Activated CD4-positive, alpha-beta T cell treated with anti-CD3 and anti-CD28 coated beads for 36 hours (primary cell): ENCODE measurements at regions not wholly inside any gene's neighbourhood (a gene's known extent, or its start where the extent isn't known, plus 50 kb on each side); places are given as distances from the start of the nearest gene placed in this dataset.
"Not testable (repeated sequence)": the region's sequence is repeated elsewhere in the genome, so short reads cannot be mapped to it uniquely, and the experiment has no call there.

Experiments
- ATAC-seq: fragments of 200-7000 bp; cut with Tn5 transposase; one replicate; pipeline ENCODE4 v1.10.0; 2021; ENCODE audit warnings: mild to moderate bottlenecking, moderate library complexity
- CTCF ChIA-PET: fragments of 350-600 bp; sonication (Branson Sonifier 250); formaldehyde crosslinking; loops from one replicate; lab custom pipeline; 2021; ENCODE audit warnings: antibody characterized with exemption; lab: Charles Lee
- POLR2A ChIA-PET: fragments of 350-600 bp; sonication (Branson Sonifier 250); formaldehyde crosslinking; loops from one replicate; lab custom pipeline; 2021; ENCODE audit warnings: antibody characterized with exemption, inconsistent platforms; lab: Charles Lee
- DNase-seq: peaks from one replicate; pipeline ENCODE4 v3.0.0-alpha.2; 2020
- H3K27ac Mint-ChIP-seq: one replicate; pipeline ENCODE4 v1.8.0; 2021; ENCODE audit warnings: mixed read lengths
- H3K27me3 Mint-ChIP-seq: one replicate; pipeline ENCODE4 v1.8.0; 2021; ENCODE audit warnings: mixed read lengths
- H3K36me3 Mint-ChIP-seq: one replicate; pipeline ENCODE4 v1.8.0; 2021; ENCODE audit warnings: low read depth, mixed read lengths
- H3K4me1 Mint-ChIP-seq: one replicate; pipeline ENCODE4 v1.8.0; 2021; ENCODE audit warnings: mixed read lengths
- H3K4me3 Mint-ChIP-seq: one replicate; pipeline ENCODE4 v1.8.0; 2021; ENCODE audit warnings: mild to moderate bottlenecking, moderate library complexity, mixed read lengths
- H3K9me3 Mint-ChIP-seq: one replicate; pipeline ENCODE4 v1.8.0; 2021; ENCODE audit warnings: low read depth, mixed read lengths
- intact Hi-C, 2 experiments: fragments of 100-400 bp; cut with DNase I in 1 of 2; cut with micrococcal nuclease in 1 of 2; formaldehyde crosslinking; loops; one replicate each; pipeline versions ENCODE4 v1.14.2 to v1.15.1; 2022 to 2024; cut with DNase I, micrococcal nuclease

DNA sequence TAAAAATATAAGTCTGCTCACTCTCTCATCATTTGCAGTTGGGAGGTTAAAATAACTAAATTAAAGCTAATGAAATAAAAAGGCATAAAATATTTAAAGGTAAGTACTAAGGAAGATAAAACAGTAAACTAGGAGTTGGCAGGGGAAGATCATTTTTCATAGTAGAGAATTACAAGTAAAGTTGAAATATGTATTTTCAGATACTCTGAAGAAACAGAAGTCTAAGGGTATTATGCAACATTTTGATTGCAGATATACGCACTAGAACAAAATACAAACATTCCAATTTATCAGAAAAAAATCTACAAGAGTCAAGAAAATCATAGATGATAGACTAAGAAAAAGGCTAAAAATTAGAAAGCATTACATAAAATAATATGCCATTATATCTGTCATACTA lies 167.6 kb upstream of the CTAGE1 start:
- no peaks in the 10 kb centered on the region for H3K36me3 Mint-ChIP-seq
- POLR2A ChIA-PET: no interaction called here
- CTCF ChIA-PET: no interaction called here
- DNase-seq (no peak), ATAC-seq (no peak)
- no peaks in the 10 kb centered on the region for H3K4me1 Mint-ChIP-seq
- H3K27me3 Mint-ChIP-seq: no peaks in the 10 kb centered on the region
- intact Hi-C loops: no loop called here
- no peak overlapping the region for H3K4me3 Mint-ChIP-seq
- no peaks in the 10 kb centered on the region for H3K9me3 Mint-ChIP-seq
- no peak overlapping the region for H3K27ac Mint-ChIP-seq

DNA sequence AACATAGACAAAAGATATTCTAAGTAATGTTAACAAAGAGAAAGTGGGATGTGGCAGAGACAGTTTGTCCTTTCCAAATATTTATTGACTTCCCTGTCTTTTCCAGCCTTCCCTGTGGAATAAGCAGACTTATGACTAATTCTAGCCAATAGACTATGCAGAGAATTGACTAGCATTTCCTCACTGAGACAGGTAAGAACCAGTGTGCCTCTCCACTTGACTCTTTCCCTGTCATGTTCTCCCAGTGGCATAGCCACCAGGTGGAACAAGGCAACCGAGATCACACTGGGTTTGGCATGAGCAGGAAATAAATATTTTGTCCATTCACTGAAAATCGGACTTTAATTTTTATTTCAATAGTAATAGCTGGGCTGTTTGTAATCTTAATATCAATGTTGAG lies 168.1 kb upstream of the CTAGE1 start:
- Mint-ChIP-seq H3K4me3 (no peak overlapping the region), H3K27ac (no peak overlapping the region), H3K4me1 (no peaks in the 10 kb centered on the region), H3K9me3 (no peaks in the 10 kb centered on the region), H3K27me3 (no peaks in the 10 kb centered on the region), H3K36me3 (no peaks in the 10 kb centered on the region)
- ChIA-PET POLR2A (no interaction called here), CTCF (no interaction called here)
- ATAC-seq (no peak), DNase-seq (no peak)
- intact Hi-C loops: no loop called here

DNA sequence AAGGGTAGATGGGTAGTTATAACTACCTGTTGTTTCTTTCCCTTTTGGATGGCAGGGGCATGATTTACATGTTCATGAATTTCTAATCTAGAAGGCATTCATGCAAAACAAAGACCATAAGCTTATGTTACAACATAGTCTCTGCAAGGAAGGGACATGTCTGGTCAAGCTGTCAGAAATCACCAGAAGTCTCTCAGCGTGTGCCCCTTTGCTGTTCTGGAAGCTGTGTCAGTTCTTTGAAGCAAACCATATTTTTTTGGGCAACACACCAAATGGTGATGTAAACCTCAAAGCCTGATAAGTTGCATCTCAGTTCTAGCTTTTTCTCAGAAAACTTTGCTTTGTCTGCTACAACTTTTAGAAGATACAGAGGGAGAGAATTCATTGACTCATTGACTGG lies 173.5 kb upstream of the CTAGE1 start:
- H3K4me3 Mint-ChIP-seq: no peak overlapping the region
- no peaks in the 10 kb centered on the region for H3K36me3 Mint-ChIP-seq
- intact Hi-C loops: no loop called here
- H3K27ac Mint-ChIP-seq: no peak overlapping the region
- no peaks in the 10 kb centered on the region for H3K4me1 Mint-ChIP-seq
- H3K27me3 Mint-ChIP-seq: no peaks in the 10 kb centered on the region
- DNase-seq (no peak), ATAC-seq (no peak)
- H3K9me3 Mint-ChIP-seq: no peaks in the 10 kb centered on the region
- ChIA-PET POLR2A (no interaction called here), CTCF (no interaction called here)

DNA sequence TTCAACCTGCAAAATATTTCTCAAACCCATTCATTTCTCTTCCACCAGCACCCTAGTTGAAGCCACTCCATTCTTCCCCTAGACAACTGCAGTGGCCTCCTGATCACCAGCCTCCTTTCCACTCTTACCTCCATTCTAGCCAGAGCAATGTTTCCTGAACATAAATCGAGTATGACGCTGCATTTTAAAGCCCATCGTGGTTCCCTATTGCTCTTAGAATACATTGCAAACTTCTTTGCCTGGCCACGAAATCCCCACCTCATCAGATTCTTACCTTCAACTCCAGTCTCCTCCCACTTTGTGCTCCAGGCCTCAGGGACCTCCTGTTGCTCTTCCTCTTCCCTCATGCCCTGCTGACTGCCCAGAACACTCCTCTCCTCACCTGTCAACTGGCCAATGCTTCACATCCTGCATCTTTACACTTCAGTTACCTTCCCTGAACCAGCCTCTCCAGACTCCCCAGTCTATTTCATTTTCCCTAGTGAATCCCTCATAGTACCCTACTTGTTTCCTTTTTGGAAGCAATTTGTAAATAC lies 176.5 kb upstream of the CTAGE1 start:
- no peak overlapping the region for H3K4me3 Mint-ChIP-seq
- intact Hi-C loops: no loop called here
- H3K36me3 Mint-ChIP-seq: no peaks in the 10 kb centered on the region
- H3K27me3 Mint-ChIP-seq: peaks cover 2% of the 10 kb centered on the region
- no peaks in the 10 kb centered on the region for H3K9me3 Mint-ChIP-seq
- H3K4me1 Mint-ChIP-seq: no peaks in the 10 kb centered on the region
- POLR2A ChIA-PET: no interaction called here
- ATAC-seq (no peak), DNase-seq (no peak)
- CTCF ChIA-PET: no interaction called here
- no peak overlapping the region for H3K27ac Mint-ChIP-seq

DNA sequence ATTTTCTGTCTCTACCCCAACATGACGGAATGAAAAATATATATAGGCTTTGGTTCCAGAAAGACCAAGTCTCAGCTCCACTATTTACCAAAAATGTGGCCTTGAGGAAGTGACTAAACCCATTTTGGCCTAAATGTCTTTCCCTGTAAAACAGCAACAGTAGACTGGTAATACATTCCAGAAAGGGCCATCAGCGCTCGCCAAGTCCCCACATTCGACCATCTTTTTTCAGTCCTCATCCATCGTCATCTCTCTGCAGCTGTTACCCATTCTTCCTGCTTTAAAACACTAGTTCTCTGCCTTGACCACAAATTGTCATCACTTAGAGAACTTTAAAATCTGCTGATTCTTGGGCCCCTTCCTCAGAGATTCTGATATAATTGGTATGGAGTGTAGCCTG lies 183.8 kb upstream of the CTAGE1 start:
- CTCF ChIA-PET: no interaction called here
- intact Hi-C loops: no loop called here

DNA sequence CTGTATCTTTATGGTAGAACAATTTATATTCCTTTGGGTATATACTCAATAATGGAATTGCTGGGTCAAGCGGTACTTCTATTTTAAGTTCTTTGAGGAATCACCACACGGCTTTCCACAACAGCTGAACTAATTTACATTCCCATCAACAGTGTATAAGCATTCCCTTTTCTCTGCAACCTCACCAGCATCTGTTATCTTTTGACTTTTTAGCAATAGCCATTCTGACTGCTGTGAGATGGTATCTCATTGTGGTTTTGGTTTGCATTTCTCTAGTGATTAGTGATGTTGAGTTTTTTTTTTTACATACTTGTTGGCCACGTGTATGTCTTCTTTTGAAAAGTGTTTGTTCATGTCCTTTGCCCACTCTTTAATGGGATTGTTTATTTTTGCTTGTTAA lies 184.7 kb upstream of the CTAGE1 start:
- H3K9me3 Mint-ChIP-seq, H3K27ac Mint-ChIP-seq, H3K36me3 Mint-ChIP-seq, ATAC-seq, H3K4me1 Mint-ChIP-seq, DNase-seq, intact Hi-C loops, POLR2A ChIA-PET, CTCF ChIA-PET, H3K27me3 Mint-ChIP-seq, H3K4me3 Mint-ChIP-seq: not testable (repeated sequence)

More for the DNA sequence above, 183.8 kb upstream of the CTAGE1 start:
- ATAC-seq (no peak), DNase-seq (no peak)
- Mint-ChIP-seq H3K4me1 (no peaks in the 10 kb centered on the region), H3K9me3 (no peaks in the 10 kb centered on the region), H3K36me3 (no peaks in the 10 kb centered on the region), H3K27ac (no peak overlapping the region), H3K27me3 (peaks cover 9% of the 10 kb centered on the region), H3K4me3 (no peak overlapping the region)
- POLR2A ChIA-PET: no interaction called here

DNA sequence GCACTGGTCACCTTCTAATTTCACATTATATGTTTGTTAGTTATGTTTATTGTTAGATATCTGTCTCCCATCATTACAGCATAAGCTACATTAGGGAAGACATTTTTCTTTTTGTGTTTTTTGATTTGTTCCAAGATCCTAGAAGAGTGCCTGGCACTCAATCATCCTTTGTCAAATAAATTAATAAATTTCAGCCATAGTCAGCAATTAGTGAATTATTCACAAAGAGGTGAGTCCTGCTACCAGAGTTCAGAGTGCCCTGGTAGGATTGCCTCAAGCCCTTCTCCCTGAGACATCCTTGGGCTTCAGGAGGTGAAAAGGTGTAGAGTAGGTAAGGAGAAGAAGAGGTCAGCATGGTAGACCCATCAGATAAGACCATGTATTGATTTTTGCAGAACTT lies 186.2 kb upstream of the CTAGE1 start:
- no peak for ATAC-seq
- H3K4me1 Mint-ChIP-seq: no peaks in the 10 kb centered on the region
- no peak overlapping the region for H3K27ac Mint-ChIP-seq
- no peaks in the 10 kb centered on the region for H3K9me3 Mint-ChIP-seq
- ChIA-PET CTCF (no interaction called here), POLR2A (no interaction called here)
- H3K36me3 Mint-ChIP-seq: no peaks in the 10 kb centered on the region
- H3K4me3 Mint-ChIP-seq: no peak overlapping the region
- no peak for DNase-seq
- intact Hi-C loops: no loop called here
- peaks cover 9% of the 10 kb centered on the region for H3K27me3 Mint-ChIP-seq

DNA sequence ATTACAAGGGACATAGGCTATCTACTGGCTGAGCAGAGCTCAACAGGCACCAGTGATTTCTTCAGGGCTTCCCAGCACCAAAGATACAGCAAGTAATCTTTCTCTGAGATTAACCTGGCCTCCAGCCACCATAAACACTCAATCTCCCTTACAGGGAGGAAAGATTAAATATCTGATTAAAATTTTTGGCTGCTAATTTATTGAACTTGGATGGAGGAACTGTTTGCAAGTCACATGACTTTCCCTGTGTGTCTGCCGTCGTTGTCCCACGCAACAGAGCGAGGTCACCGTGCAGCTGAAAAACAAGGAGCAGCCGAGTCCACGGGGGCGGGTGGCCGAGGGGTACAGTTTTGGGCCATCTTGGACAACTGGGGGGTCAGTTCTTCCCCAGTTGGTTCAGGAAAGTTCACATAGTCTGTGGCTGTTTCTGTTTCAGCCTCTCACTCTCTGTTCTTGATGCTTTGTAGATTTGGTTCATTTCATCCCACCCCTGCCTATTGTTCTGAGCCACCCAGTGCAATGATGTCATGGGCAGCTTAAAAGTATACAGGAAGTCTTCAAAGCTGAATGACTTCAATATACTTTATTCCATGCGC lies 186.8 kb upstream of the CTAGE1 start:
- no peak for ATAC-seq
- Mint-ChIP-seq H3K36me3 (no peaks in the 10 kb centered on the region), H3K27me3 (peaks cover 5% of the 10 kb centered on the region), H3K4me1 (no peaks in the 10 kb centered on the region), H3K9me3 (no peaks in the 10 kb centered on the region), H3K4me3 (no peak overlapping the region), H3K27ac (no peak overlapping the region)
- intact Hi-C loops: no loop called here
- POLR2A ChIA-PET: no interaction called here
- CTCF ChIA-PET: no interaction called here
- no peak for DNase-seq

DNA sequence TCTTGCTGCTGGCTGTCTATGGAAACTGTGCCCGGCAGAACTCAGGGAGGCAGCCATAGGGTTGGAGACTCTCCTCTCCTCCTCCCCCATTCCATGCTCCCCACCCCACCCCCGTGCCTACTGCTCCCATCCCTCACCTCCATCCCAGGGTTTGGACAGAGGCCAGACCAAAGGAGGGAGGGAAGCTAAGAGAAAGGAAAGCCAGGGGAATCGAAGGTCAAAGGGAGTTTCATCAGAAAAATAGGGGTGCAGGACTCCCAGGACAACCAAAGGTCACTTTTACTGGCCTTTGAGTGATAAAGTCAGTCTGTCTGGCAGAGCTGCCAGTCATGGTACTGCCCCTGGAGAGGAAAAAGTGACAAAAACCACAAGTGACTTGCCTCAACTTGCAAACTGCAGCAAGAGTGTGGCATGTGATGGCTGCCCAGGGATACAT lies 187.3 kb upstream of the CTAGE1 start:
- Mint-ChIP-seq H3K27me3 (peaks cover 5% of the 10 kb centered on the region), H3K27ac (no peak overlapping the region), H3K4me1 (no peaks in the 10 kb centered on the region), H3K36me3 (no peaks in the 10 kb centered on the region), H3K4me3 (no peak overlapping the region), H3K9me3 (no peaks in the 10 kb centered on the region)
- ATAC-seq (no peak), DNase-seq (no peak)
- ChIA-PET CTCF (no interaction called here), POLR2A (no interaction called here)
- intact Hi-C loops: no loop called here

DNA sequence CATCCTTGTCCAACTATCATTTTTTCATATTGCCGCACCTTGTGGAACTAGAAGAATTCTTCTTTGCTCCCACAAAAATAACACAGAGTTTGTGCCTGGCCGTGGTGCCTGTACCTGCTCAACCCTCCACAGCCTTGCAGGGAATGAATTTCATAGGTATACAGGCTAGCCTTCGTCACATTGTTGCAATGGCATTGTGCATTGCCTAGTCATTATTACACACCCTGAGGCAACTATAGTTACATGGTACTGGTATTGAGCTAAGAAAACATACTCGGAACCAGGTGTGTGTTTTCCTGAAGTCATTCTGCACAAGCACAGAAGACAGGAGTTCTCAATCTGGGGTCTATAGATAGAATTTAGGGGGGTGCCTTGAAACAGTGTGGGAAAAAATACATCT lies 188.0 kb upstream of the CTAGE1 start:
- CTCF ChIA-PET: no interaction called here
- ATAC-seq (no peak), DNase-seq (no peak)
- Mint-ChIP-seq H3K36me3 (no peaks in the 10 kb centered on the region), H3K9me3 (no peaks in the 10 kb centered on the region), H3K4me3 (no peak overlapping the region), H3K4me1 (no peaks in the 10 kb centered on the region), H3K27me3 (peaks cover 3% of the 10 kb centered on the region), H3K27ac (no peak overlapping the region)
- intact Hi-C loops: no loop called here
- POLR2A ChIA-PET: no interaction called here

DNA sequence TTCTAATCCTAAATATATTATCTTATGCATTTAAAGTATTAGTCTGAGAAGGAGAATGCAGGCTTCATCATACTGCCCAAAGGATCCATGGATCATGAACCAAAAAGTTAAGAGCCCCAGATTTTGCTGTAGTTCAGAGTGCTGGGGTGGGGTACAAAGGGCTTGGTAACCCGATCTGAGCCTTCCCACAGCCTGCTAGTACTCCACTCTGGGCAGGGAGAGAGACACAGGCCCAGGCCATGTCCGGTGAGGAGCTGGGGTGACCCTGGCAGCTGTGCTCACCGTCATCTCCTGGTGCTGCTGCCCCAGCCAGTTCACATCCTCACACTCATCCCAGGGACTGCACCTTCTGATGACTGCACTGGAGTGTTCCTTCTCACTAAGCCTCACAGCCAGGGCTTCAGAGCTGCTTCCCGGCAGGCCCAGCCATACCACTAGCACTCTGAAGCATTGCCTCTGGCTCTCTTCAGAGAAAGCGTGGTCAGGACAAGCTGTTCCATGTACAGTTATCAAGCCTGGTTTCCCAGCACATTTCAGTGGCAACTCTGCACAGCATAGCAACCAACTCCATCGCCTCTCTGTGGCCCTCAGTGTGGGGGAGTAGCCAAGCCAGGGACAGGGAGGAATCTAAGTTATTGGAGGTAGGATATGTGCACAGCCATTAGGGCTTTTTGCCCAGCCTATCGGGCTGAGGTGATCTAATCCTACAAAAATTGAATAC lies 189.0 kb upstream of the CTAGE1 start:
- intact Hi-C loops: no loop called here
- no peak overlapping the region for H3K4me3 Mint-ChIP-seq
- H3K36me3 Mint-ChIP-seq: no peaks in the 10 kb centered on the region
- H3K27ac Mint-ChIP-seq: no peak overlapping the region
- no peaks in the 10 kb centered on the region for H3K9me3 Mint-ChIP-seq
- no peaks in the 10 kb centered on the region for H3K4me1 Mint-ChIP-seq
- ATAC-seq (no peak), DNase-seq (no peak)
- ChIA-PET CTCF (interaction anchor here (0.7 kb wide), 1 partner anchor 10 kb away, joined by 3 read pairs; no protein-coding TSS in a partner anchor), POLR2A (no interaction called here)
- H3K27me3 Mint-ChIP-seq: peaks cover 6% of the 10 kb centered on the region

DNA sequence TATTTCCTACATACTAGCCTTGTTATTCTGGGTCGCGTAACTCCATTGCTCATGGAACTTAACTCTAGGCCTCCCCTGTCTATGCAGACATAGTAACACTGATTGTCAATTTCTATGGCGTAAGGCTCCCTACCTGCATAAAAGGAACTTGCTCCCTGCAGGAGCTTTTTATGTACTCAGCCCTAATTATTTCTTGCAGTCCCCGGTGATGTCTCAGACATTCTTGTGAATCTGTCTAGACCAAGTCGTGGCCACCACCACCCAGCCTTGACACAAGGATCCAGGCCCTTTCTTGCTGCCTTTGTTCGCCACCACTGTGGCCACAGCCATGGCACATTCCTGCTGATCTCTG lies 189.5 kb upstream of the CTAGE1 start:
- H3K27ac Mint-ChIP-seq: no peak overlapping the region
- no peaks in the 10 kb centered on the region for H3K36me3 Mint-ChIP-seq
- POLR2A ChIA-PET: no interaction called here
- peaks cover 6% of the 10 kb centered on the region for H3K27me3 Mint-ChIP-seq
- no peaks in the 10 kb centered on the region for H3K9me3 Mint-ChIP-seq
- ATAC-seq (no peak), DNase-seq (no peak)
- no peaks in the 10 kb centered on the region for H3K4me1 Mint-ChIP-seq
- H3K4me3 Mint-ChIP-seq: no peak overlapping the region
- intact Hi-C loops: no loop called here
- CTCF ChIA-PET: interaction anchor here (0.7 kb wide), 1 partner anchor 9 kb away, joined by 3 read pairs; no protein-coding TSS in a partner anchor
